Kasumi-1 (cell line): ENCODE measurements at regions not wholly inside any gene's neighbourhood (a gene's known extent, or its start where the extent isn't known, plus 50 kb on each side); places are given as distances from the start of the nearest gene placed in this dataset.
"Not testable (repeated sequence)": the region's sequence is repeated elsewhere in the genome, so short reads cannot be mapped to it uniquely, and the experiment has no call there.

Experiments
- DNase-seq, 2 experiments: peaks; one replicate each; lab custom pipeline; 2025; lab: John Stamatoyannopoulos, UW

DNA sequence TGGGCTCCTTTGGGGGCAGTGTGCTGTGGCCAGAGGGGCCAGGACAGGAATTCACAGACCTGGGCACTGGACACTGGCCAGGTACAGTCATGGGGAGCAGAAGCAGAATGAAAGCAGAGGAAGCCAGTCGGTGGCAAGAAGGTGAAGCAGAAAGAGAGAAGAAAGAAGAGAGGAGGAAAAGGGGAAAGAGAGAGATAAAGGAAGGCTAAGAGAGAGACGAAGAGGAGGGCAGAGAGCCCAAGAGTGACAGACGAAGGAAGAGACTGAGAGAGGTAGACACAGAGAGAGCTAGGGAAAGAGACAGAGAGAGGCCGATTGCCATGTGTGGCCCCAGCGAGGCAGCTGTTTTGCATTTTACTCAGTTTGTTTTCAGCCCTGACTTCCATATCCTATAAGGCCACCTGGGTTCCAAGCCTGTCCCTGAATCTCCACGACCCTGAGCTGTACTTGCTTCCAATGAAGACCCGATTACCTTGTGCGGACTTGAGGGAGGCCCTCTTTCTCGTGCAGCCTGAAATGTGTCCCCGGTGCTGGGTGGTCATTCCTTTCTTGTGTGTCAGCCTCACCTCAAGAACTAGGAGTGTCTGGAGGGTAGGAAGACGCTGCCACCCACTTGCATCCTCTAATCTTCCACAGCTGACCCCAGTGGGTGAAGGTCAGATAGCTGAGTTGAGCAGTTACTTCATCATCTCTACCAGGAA is 73.9 kb downstream of the LSM3 start:
- no peak for DNase-seq

- DNase-seq: no peak
These were observed 74.5 kb downstream of the LSM3 start for GRCh38 chr3:14253022-14253706.

- no peak for DNase-seq
These were observed 75.2 kb downstream of the LSM3 start for GRCh38 chr3:14253707-14254382.

DNA sequence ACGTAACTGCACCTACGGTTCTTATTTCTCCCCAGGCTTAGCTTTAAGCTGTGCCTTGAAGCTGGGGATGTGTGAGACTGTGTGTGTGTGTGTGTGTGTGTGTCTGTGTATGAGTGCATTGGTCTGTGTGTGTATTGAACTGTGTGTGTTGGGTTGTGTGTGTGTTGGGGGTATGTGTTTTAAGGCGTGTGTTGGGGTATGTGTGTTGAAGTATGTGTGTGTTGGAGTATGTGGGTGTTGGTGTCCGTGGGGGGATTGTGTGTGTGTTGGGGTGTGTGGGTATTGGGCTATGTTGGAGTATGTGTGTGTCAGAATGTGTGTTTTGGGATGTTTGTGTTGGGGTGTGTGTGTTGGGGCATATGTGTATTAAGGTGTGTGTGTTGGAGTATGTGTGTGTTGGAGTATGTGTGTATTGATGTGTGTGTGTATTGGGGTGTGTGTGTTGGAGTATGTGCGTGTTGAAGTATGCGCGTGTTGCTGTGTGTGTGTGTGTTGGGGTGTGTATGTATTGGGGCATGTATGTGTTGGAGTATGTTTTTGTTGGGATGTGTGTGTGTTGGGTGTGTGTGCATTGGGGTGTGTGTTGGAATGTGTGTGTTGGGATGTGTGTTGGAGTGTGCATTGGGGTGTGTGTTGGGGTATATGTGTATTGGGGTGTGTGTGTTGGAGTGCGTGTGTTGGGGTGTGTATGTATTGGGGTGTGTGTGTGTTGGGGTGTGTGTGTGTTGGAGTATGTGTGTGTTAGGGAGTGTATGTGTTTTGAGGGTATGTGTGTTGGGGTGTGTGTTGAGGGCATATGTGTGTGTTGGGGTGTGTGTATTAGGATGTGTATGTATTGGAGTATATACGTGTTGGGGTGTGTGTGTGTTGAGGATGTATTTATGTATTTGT is 76.4 kb downstream of the LSM3 start:
- no peak for DNase-seq

GRCh38 chr3:14256046-14256445 is 77.4 kb downstream of the LSM3 start:
- no peak for DNase-seq

DNA sequence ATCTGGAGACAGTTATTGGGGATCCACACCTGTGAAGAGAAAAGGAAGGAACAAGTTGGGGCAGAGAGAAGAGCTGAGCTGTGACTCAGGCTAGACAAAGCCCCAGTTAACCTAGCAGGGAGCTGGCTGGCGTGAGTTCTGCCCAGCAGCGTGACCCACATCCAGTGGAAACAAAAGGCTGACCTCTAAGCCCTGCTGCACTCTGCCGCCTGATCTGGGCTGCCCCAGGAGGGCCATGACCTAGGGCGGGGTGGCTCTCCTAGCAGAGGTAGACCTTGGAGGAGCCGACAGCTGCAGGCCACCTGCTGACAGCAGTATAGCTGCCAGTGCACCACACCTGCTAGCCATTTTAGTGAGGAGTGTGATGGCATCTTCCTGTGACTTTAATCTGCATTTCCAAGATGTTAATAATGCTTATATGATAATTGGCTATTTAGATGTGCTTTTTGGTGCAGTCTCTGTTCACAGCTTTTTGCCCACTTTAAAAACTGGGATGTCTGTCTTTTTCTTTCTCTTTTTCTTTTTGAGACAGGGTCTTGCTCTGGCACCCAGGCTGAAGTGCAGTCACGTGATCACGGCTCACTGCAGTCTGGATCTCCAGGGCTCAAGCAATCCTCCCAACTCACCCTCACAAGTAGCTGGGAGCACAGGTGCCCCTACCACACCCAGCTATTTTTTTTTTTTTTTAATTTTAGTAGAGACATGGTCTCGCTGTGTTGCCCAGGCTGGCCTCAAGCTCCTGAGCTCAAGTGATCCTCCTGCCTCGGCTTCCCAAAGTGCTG is 78.1 kb downstream of the LSM3 start:
- no peak for DNase-seq

DNA sequence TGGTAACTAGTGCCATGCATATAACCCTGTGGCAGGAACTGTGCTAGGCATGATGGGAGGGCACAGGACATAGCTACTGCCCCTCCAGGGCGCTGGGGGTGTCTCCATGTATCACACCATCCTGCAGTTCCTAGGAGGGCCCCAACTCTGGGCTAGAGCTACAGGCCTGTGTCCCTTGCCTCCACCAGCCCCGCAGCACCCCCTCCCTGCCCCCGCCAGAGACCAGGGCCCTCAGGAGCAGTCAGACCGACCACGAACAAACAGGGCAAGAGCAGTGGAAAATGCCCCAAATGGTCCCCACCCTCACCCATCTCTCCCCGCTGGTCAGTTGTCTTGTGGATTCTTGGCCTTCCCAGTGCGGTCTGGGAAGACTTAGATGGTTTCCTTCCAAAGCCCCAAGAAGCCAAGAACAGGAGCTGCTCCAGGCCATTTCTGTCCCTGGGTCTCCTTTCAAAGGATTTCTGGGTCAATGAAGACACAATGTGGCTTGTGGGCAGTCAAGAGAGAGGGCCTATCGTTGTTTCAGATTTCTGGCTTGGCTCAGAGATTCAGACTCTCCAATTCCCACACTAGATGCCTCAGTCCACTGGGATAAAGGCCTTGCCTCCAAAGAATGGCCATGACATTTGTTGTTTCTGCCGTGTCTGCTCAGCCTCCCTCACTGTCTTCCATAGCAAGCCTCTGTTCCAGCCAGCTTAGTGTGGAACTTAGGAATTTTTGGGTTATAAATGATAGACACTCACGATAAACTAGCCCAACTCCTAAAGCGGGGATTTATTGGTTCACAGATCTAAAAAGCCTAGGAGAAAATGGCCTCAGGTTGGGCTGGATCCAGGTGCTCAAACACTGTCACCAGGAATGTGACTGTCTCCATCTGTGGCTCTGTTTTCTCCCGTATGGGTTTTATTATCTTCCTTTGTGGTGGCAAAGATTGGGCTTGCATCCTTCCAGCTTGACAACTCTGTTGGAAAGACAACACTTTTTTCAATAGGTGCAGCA is 80.6 kb downstream of the LSM3 start:
- no peak for DNase-seq

DNA sequence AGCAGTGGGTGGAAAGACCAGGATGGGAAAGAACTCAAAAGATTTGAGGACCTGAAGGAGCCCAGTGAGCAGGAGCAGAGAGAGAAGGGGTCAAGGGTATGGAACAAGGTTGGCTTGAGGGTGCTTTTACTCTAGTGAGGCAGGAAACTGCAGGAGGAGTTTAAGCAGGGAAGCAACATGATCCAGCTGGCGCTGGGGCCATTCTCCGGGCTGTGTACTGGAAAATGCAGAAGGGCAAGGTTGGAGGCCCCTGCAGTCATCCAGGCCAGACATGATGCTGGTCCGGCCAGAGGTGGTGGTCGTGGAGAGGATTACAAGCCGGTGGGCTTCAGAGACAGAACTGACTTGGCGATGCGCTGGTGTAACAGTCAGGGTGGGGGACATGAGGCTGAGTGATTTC is 81.8 kb downstream of the LSM3 start:
- DNase-seq: no peak

DNA sequence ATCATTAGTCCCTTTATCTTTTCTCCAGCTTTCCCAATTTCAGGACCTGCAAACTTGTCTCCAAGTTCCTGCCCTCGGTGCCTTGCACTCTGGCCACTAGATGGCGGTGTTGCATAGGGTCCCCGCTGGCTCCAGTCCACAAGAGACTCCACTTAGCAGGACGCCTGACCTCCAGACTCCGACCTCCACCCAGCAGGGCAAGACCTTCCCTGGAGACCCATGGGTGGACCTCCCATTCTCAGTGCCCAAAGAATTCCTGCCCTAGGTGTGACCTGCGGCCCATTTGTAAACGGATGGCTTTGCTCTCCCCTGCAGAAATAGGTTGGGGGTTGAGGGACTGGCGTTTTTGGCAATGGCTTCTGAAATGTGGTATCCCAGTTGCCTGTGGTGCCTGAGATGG is 82.6 kb downstream of the LSM3 start:
- DNase-seq: peak; percentile 48 to 65

GRCh38 chr3:14262212-14262611 is 83.6 kb downstream of the LSM3 start:
- DNase-seq: no peak

DNA sequence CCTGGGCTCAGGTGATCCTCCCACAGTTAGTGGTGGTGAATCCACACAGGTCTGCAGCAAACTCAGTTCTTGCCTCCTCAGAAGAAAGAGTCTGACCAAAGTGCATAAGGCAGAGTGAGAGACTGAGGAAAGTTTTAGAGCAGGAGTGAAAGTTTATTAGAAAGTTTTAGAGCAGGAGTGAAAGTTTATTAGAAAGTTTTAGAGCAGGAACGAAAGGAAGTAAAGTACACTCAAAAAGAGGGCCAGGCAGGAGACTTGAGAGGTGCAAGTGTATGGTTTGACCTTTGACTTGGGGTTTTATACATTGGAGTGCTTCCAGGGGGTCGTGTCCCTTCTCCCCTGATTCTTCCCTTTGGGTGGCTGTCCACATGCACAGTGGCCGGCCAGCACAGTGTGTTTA is 84.2 kb downstream of the LSM3 start:
- no peak for DNase-seq

- DNase-seq: no peak
These were observed 84.8 kb downstream of the LSM3 start for GRCh38 chr3:14263317-14264005.

GRCh38 chr3:14265246-14265962 is 86.8 kb downstream of the LSM3 start:
- no peak for DNase-seq

GRCh38 chr3:14266361-14266760 is 87.7 kb downstream of the LSM3 start:
- no peak for DNase-seq

DNA sequence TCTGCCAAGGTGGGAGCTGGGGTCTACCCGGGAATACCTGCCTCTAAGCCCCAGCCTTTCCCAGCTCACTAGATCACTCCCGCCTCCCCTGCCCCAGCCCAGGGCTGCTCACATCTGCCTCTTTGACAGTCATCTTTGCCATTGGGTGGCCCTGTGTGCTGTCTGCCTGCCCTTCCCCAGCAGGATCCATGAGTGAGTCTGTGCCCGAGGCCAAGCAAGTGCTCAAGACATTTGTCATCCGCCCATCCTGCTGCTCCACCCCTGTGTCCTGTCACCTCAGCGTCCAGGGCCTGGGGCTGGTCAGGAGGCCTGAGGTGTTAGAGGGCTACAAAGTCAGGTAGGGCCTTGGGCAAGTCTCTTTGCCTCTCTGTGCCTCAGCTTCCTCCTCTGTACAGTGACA is 89.4 kb downstream of the LSM3 start:
- no peak for DNase-seq

GRCh38 chr3:14268897-14269296 is 90.3 kb downstream of the LSM3 start:
- DNase-seq: no peak

GRCh38 chr3:14272041-14272958 is 93.7 kb downstream of the LSM3 start:
- DNase-seq: not testable (repeated sequence)
